NCI-H748 (cell line): ENCODE measurements at regions not wholly inside any gene's neighbourhood (a gene's known extent, or its start where the extent isn't known, plus 50 kb on each side); places are given as distances from the start of the nearest gene placed in this dataset.
"Not testable (repeated sequence)": the region's sequence is repeated elsewhere in the genome, so short reads cannot be mapped to it uniquely, and the experiment has no call there.

Experiments
- DNase-seq: peaks from one replicate; lab custom pipeline; 2025; ENCODE audit not compliant: unreplicated experiment; lab: John Stamatoyannopoulos, UW

DNA sequence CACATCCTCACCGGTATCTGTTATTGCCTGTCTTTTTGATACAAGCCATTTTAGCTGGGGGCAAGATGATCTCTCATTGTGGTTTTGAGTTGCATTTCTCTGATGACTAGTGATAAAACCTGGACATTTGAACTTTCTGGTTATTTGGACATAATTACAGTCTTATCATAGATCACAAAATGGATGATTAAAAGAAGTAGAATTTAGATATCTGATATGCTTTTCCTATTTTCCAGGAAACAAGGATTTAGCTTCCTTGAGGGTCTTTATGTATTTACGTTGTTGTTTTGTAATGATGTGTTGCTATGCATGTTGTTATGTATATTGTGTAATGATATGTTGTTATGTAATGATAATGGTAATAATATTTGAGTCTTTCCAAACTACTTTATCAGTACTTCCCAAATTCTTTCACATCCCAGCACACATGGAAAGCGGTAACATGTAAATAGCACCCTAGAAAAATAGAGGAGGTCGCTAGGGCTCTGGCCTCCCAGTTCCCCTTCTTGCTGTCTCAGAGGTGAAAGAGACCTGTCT, 53.8 kb downstream of the GJD2 start:
- DNase-seq, result no peak

DNA sequence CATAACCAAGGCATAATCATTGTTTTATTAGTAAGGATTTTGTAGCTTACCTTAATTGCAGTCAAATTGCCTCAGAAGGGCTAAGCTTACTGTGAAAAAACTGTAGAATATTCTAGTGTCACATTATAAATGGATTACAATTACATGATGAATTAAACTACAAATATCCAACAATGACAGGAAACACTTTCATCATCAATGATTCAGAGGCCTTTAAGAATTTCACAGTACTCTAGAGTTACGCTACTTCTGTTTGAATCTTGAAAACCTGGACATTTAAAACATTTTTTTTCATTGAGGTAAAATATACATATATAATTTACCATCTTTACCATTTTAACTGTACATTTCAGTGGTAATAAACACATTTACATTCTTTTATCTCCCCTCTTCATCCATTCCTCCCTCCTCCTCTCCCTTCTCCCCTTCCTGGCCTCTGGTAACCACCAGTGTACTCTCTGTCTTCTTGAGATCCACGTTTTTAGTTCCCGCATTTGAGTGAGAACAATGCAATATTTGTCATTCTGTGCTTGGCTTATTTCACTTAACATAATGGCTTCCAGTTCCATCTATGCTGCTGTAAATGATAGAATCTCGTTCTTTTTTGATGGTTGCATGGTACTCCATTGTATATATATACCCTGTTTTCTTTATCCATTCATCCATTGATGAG, 54.7 kb downstream of the GJD2 start:
- no peak for DNase-seq

DNA sequence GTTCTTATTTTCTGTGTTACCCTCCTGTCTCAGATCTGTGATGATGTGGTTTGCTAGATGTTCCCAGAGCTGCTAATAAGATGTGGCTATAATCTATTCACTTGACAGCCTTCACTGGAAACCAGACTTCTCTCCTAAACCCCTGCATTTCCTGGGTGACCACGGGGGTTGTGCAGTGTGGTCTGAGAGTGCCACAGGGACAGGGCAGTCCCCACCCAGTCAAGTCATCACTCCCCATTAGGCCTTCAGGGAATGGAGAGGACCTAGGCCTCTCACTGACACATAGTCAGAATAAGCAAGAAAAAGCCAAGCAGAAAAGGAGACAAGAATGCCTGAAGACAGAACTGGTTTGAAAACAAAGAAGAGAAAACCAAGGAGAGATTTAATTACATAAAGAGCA, 58.3 kb downstream of the GJD2 start:
- no peak for DNase-seq

GRCh38 chr15:34693053-34693744, 61.6 kb downstream of the GJD2 start:
- DNase-seq, result no peak

GRCh38 chr15:34691034-34691433, 63.8 kb downstream of the GJD2 start:
- no peak for DNase-seq

GRCh38 chr15:34688699-34689098, 66.1 kb downstream of the GJD2 start:
- DNase-seq, result no peak

DNA sequence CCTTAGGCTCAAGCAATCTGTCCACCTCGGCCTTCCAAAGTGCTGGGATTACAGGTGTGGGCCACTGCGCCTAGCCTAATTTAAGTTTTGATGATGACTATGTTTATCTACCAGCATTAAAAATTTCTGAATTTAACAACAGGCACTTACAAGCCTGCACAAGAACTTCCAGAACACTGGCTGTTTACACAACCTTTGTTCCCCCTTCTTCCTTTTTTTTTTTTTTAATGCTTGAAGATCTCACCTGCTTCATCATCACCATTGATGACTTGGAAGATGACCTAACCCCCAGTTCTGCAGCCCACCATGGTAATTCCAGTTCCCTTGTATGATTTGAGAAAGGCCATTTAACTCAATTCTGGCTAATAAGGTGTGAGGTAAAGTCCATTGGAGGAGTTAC, 70.4 kb downstream of the GJD2 start:
- no peak for DNase-seq

- no peak for DNase-seq
These were observed 72.1 kb downstream of the GJD2 start for GRCh38 chr15:34682674-34683073.

- no peak for DNase-seq
These were observed 75.5 kb downstream of the GJD2 start for GRCh38 chr15:34679291-34679690.

- no peak for DNase-seq
These were observed 81.6 kb downstream of the GJD2 start for GRCh38 chr15:34673241-34673640.

- no peak for DNase-seq
These were observed 82.2 kb upstream of the GOLGA8B start for GRCh38 chr15:34665498-34666116.

DNA sequence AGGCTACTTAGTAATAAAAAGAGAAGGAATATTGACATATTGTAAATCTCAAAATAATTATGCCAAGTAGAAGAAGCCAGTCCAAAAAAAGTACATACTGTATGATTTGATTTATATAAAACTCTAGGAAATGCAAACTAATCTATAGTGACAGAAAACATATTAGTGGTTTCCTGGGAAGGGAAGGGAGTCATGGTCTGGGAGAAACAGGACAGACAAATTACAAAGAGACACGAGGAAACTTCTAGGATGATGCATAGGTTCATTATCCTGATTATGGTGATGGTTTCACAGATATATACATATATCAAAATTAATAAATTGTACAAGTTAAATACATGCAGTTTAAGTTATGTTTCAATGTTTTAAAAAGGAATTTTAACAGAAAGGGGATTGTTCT, 81.0 kb upstream of the GOLGA8B start:
- no peak for DNase-seq

DNA sequence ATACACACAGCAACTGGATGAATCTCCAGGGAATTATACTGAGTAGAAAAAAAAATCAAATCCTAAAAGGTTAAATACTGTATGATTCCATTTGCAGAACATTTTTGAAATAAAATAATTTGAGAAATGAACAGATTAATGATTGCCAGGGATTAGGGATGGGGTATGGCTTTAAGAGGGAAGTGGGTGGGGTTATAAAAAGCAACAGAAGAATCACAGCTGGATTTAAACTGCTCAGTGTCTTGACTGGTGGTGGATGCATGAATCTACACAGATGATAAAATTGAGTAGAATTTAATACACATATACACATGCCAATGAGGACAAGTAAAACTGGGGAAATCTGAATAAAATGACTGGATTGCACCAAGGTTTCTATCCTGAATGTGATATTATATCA, 79.7 kb upstream of the GOLGA8B start:
- DNase-seq, result no peak

- no peak for DNase-seq
These were observed 75.6 kb upstream of the GOLGA8B start for GRCh38 chr15:34659056-34659455.

GRCh38 chr15:34657469-34658127, 74.1 kb upstream of the GOLGA8B start:
- DNase-seq, result no peak

DNA sequence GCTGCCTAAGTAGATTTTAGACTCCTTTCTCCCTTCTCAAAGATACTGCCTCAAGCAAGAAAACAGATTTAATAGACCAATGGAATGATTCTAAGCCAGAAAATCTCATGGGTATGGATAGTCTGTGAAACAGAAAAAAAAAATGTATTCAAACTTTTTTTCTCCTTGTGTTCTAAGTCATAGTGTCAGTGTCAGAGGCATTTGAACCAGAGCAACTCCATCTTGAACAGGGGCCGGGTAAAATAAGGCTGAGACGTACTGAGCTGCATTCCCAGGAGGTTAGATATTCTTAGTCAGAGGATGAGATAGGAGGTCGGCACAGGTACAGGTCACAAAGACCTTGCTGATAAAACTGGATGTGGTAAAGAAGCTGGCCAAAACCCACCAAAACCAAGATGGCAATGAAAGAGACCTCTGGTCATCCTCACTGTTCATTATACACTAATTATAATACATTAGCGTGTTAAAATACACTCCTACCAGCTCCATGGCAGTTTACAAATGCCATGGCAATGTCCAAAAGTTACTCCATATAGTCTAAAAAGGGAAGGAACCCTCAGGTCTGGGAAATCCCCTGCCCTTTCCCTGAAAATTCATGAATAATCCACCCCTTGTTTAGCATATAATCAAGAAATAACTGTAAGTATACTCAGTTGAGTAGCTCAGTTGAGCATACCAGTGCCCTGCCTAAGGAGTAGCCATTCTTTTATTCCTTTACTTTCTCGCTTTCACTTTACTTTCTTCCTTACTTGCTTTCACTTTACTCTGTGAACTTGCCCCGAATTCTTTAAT, 72.8 kb upstream of the GOLGA8B start:
- no peak for DNase-seq

DNA sequence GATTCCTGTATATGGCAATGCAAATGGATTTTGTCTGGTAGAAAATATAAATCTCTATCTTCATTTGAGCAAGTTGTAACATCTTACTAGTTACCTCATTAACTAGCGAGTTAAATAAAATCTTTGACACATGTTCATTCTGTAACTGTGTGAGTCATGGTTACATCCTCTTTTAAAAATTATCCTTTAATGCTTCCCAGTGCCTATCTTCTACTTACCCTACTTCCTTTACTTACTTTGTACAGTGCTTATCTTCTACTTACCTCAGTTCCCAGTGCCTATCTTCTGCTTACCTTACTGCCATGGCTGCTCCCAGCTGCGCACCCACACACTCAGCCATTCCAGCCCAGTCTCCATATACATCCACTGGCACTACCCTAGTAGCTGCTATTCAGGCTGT, 71.9 kb upstream of the GOLGA8B start:
- no peak for DNase-seq

GRCh38 chr15:34654625-34655024, 71.2 kb upstream of the GOLGA8B start:
- no peak for DNase-seq

GRCh38 chr15:34653992-34654391, 70.5 kb upstream of the GOLGA8B start:
- DNase-seq, result no peak

DNA sequence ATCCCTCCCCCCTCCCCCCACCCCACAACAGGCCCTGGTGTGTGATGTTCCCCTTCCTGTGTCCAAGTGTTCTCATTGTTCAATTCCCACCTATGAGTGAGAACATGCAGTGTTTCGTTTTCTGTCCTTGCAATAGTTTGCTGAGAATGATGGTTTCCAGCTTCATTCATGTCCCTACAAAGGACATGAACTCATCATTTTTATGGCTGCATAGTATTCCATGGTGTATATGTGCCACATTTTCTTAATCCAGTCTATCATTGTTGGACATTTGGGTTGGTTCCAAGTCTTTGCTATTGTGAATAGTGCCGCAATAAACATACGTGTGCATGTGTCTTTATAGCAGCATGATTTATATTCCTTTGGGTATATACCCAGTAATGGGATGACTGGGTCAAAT, 69.9 kb upstream of the GOLGA8B start:
- not testable (repeated sequence) for DNase-seq

DNA sequence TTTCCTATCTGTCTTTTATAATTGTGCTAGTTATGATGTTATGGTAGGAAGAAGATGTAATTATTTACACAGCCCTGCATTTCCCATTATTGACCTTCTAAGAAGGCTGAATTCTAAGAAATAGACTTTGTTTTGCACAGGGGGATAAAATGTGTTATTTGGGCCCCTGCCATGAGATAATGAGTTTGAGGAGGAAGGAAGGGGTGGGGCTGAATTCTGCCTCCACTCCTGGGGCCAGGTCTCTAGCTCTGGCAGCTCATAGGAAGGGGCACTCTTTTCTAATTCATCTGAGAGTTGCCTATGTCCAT, 69.2 kb upstream of the GOLGA8B start:
- DNase-seq, result no peak
